ENCODE measurements at regions not wholly inside any gene's neighbourhood (a gene's known extent, or its start where the extent isn't known, plus 50 kb on each side); places are given as distances from the start of the nearest gene placed in this dataset.

GRCh38 chr11:28976801-28977145 lies 868.6 kb downstream of the METTL15 start:
- TF ChIP-seq, protein P1, sequence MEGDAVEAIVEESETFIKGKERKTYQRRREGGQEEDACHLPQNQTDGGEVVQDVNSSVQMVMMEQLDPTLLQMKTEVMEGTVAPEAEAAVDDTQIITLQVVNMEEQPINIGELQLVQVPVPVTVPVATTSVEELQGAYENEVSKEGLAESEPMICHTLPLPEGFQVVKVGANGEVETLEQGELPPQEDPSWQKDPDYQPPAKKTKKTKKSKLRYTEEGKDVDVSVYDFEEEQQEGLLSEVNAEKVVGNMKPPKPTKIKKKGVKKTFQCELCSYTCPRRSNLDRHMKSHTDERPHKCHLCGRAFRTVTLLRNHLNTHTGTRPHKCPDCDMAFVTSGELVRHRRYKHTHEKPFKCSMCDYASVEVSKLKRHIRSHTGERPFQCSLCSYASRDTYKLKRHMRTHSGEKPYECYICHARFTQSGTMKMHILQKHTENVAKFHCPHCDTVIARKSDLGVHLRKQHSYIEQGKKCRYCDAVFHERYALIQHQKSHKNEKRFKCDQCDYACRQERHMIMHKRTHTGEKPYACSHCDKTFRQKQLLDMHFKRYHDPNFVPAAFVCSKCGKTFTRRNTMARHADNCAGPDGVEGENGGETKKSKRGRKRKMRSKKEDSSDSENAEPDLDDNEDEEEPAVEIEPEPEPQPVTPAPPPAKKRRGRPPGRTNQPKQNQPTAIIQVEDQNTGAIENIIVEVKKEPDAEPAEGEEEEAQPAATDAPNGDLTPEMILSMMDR (IDR thresholded peaks at IDR 0.05), result no peak
- TF ChIP-seq EZH2 (IDR thresholded peaks at IDR 0.05; ENCODE audit: borderline replicate concordance, insufficient read depth, low read depth, low read length, poor library complexity, severe bottlenecking), result no peak

Data from B cell (primary cell).